Endodermal cell (in vitro differentiated cells): ENCODE measurements at regions not wholly inside any gene's neighbourhood (a gene's known extent, or its start where the extent isn't known, plus 50 kb on each side); places are given as distances from the start of the nearest gene placed in this dataset.

Experiments
- DNase-seq: peaks from one replicate; pipeline ENCODE4 v3.0.0-alpha.2; 2017
- H3K27ac ChIP-seq: 2 replicates; pipeline ENCODE4 v1.5.1; 2013; ENCODE audit warnings: mild to moderate bottlenecking, low read depth, low read length, moderate library complexity
- H3K27me3 ChIP-seq: 2 replicates; pipeline ENCODE4 v1.6.1; 2013; ENCODE audit warnings: mild to moderate bottlenecking, low read length, moderate library complexity; ENCODE audit not compliant: insufficient read depth, control insufficient read depth, poor library complexity, severe bottlenecking
- H3K36me3 ChIP-seq: 2 replicates; pipeline ENCODE4 v1.7.0; 2013; ENCODE audit warnings: mild to moderate bottlenecking, low read length, moderate library complexity; ENCODE audit not compliant: control insufficient read depth, insufficient read depth
- H3K4me1 ChIP-seq: one replicate; pipeline ENCODE4 v1.7.0; 2013; ENCODE audit warnings: low read length; ENCODE audit not compliant: control insufficient read depth, insufficient read depth
- H3K4me3 ChIP-seq: 2 replicates; pipeline ENCODE4 v1.5.1; 2013; ENCODE audit warnings: mild to moderate bottlenecking, low read length, moderate library complexity
- H3K9ac ChIP-seq: 2 replicates; pipeline ENCODE4 v1.6.1; 2013; ENCODE audit warnings: mild to moderate bottlenecking, low read length, moderate library complexity; ENCODE audit not compliant: poor library complexity, severe bottlenecking; ENCODE audit errors: extremely low read depth
- H3K9me3 ChIP-seq: 2 replicates; pipeline ENCODE4 v1.6.1; 2013; ENCODE audit warnings: mild to moderate bottlenecking, low read length, moderate library complexity; ENCODE audit not compliant: control insufficient read depth
- H3K27ac Mint-ChIP-seq: 2 replicates; pipeline ENCODE4 v1.8.0; 2020; ENCODE audit warnings: mixed read lengths
- H3K27me3 Mint-ChIP-seq: 2 replicates; pipeline ENCODE4 v1.8.0; 2021; ENCODE audit warnings: mild to moderate bottlenecking, mixed read lengths; ENCODE audit not compliant: insufficient read depth
- H3K36me3 Mint-ChIP-seq: 2 replicates; pipeline ENCODE4 v1.8.0; 2020; ENCODE audit warnings: low read depth, mixed read lengths
- H3K4me1 Mint-ChIP-seq: 2 replicates; pipeline ENCODE4 v1.8.0; 2020; ENCODE audit warnings: mixed read lengths
- H3K4me3 Mint-ChIP-seq: 2 replicates; pipeline ENCODE4 v1.8.0; 2020; ENCODE audit warnings: mild to moderate bottlenecking, moderate library complexity, mixed read lengths
- H3K9me3 Mint-ChIP-seq: 2 replicates; pipeline ENCODE4 v1.8.0; 2020; ENCODE audit warnings: mild to moderate bottlenecking, mixed read lengths
- CTCF ChIP-seq: fragments of 200-600 bp; sonication (generic); conservative IDR thresholded peaks from 2 replicates; pipeline ENCODE4 v1.5.0; 2021; ENCODE audit warnings: antibody characterized with exemption, mild to moderate bottlenecking
- WGBS, 2 experiments: methylation state at CpG; one replicate each; pipeline versions ENCODE4 v1.1.5 to v1.1.7; 2013; ENCODE audit warnings: missing lambda C conversion rate in 2 of 2, mixed read lengths in 1 of 2; ENCODE audit not compliant: insufficient coverage in 1 of 2, insufficient read length in 1 of 2; 5-methylcytosine and 5-hydroxymethylcytosine counted together

DNA sequence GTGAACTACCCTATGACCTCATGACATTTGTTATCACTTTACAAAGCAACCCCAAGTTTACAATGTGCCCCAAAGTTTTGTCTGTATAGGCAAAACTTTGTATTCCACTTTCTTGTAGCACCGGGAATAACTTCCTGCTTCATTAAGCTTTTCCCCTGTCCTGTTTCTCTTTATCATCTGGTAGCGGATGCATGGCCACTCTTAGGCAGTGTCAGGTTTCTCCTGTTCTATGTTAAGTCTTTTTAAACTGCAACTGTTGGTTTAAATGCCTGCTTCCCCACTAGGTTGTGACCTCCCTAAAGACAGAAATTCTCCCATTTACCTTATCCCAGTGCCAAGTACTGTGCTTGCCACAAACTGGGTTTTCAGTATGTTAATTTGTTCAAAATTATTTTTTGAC lies 433.6 kb upstream of the DPH6 start:
- Mint-ChIP-seq H3K27ac (no peak overlapping the region), H3K27me3 (peaks cover 4% of the 10 kb centered on the region), H3K4me1 (peaks cover 2% of the 10 kb centered on the region), H3K9me3 (no peaks in the 10 kb centered on the region), H3K36me3 (no peaks in the 10 kb centered on the region), H3K4me3 (no peak overlapping the region)
- H3K4me1 ChIP-seq, result no peaks in the 10 kb centered on the region
- no peak overlapping the region for H3K9ac ChIP-seq
- no peaks in the 10 kb centered on the region for H3K36me3 ChIP-seq
- no peak overlapping the region for H3K27ac ChIP-seq
- H3K9me3 ChIP-seq, result no peaks in the 10 kb centered on the region
- H3K27me3 ChIP-seq, result no peaks in the 10 kb centered on the region
- no peak for TF ChIP-seq CTCF
- no peak for DNase-seq
- WGBS, 2 experiments, result 82 to 100% methylated on average over 2 of the region's 2 CpGs
- H3K4me3 ChIP-seq, result no peak overlapping the region

GRCh38 chr15:35980719-35981118 lies 434.8 kb upstream of the DPH6 start:
- Histone ChIP-seq H3K9ac (no peak overlapping the region), H3K27me3 (no peaks in the 10 kb centered on the region), H3K4me3 (no peak overlapping the region), H3K9me3 (no peaks in the 10 kb centered on the region), H3K36me3 (no peaks in the 10 kb centered on the region), H3K27ac (no peak overlapping the region), H3K4me1 (no peaks in the 10 kb centered on the region)
- Mint-ChIP-seq H3K27ac (no peak overlapping the region), H3K9me3 (no peaks in the 10 kb centered on the region), H3K36me3 (no peaks in the 10 kb centered on the region), H3K4me3 (no peak overlapping the region), H3K4me1 (peaks cover 2% of the 10 kb centered on the region), H3K27me3 (peaks cover 4% of the 10 kb centered on the region)
- TF ChIP-seq CTCF, result no peak
- no peak for DNase-seq

DNA sequence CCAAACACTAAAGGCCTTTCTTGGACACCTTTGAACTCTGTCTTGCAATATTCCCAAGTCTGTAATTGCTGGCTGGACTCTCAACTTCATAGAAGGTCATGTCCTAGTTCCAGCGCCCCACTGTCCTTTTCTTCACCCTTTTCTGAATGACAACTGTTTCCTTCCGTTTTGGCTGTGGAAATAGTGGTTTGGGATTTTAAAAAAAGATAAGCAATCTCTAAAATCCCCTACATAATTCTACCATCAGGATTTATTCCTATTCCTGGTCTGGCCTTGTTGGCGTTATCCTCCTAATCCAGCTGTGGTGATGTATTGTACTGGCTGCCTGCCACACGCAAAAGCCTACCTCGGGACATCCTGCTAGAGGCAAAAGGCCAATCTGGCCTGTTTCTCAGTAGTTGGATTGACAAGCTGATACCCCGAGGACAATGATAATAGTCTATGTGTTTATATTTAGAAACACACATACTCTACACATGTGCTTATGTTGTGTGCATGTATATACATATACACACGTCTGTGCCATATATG lies 440.3 kb upstream of the DPH6 start:
- Histone ChIP-seq H3K36me3 (no peaks in the 10 kb centered on the region), H3K4me1 (no peaks in the 10 kb centered on the region), H3K9me3 (no peaks in the 10 kb centered on the region), H3K4me3 (no peak overlapping the region), H3K27ac (no peak overlapping the region), H3K27me3 (no peaks in the 10 kb centered on the region), H3K9ac (no peak overlapping the region)
- Mint-ChIP-seq H3K36me3 (no peaks in the 10 kb centered on the region), H3K9me3 (no peaks in the 10 kb centered on the region), H3K4me1 (peaks cover 3% of the 10 kb centered on the region), H3K4me3 (no peak overlapping the region), H3K27ac (no peak overlapping the region), H3K27me3 (peaks cover 2% of the 10 kb centered on the region)
- no peak for TF ChIP-seq CTCF
- WGBS, 2 experiments, result 92% methylated on average over 6 of the region's 7 CpGs; no CpG with 5 or more reads in 1 of the 2 experiments
- DNase-seq, result no peak
